Natural killer cell (primary cell): ENCODE measurements at regions not wholly inside any gene's neighbourhood (a gene's known extent, or its start where the extent isn't known, plus 50 kb on each side); places are given as distances from the start of the nearest gene placed in this dataset.

Experiments used
- ATAC-seq, 3 donors: fragments of 150-1000 bp in 2 of 3; fragments of 200-7000 bp in 1 of 3; cut with Tn5 transposase; 1 replicate in 1 of 3; 2 replicates in 2 of 3; pipeline ENCODE4 v1.10.0; 2021; ENCODE audit warnings: mild to moderate bottlenecking in 2 of 3, moderate library complexity in 2 of 3
- DNase-seq, 2 donors: peaks; one replicate each; pipeline versions ENCODE4 v3.0.0 to v3.0.0-alpha.2; 2013 to 2021; ENCODE audit warnings: mixed read lengths in 1 of 2
- H3K27ac ChIP-seq: one replicate; pipeline ENCODE4 v1.5.1; 2013; ENCODE audit warnings: mild to moderate bottlenecking, low read length
- H3K27me3 ChIP-seq: one replicate; pipeline ENCODE4 v1.6.1; 2013; ENCODE audit warnings: low read length; ENCODE audit not compliant: control insufficient read depth, insufficient read depth
- H3K36me3 ChIP-seq: one replicate; pipeline ENCODE4 v1.6.1; 2013; ENCODE audit warnings: low read length; ENCODE audit not compliant: control insufficient read depth, insufficient read depth
- H3K4me1 ChIP-seq: one replicate; pipeline ENCODE4 v1.6.1; 2013; ENCODE audit warnings: low read length; ENCODE audit not compliant: control insufficient read depth, insufficient read depth
- H3K4me3 ChIP-seq: one replicate; pipeline ENCODE4 v1.5.1; 2013; ENCODE audit warnings: low read length
- H3K9me3 ChIP-seq: one replicate; pipeline ENCODE4 v1.6.1; 2013; ENCODE audit warnings: low read length; ENCODE audit not compliant: control insufficient read depth, insufficient read depth
- H3K27ac Mint-ChIP-seq, 2 donors: one replicate each; pipeline ENCODE4 v1.8.0; 2022; ENCODE audit warnings: mild to moderate bottlenecking in 2 of 2, mixed read lengths in 2 of 2, moderate library complexity in 1 of 2
- H3K27me3 Mint-ChIP-seq, 2 donors: one replicate each; pipeline ENCODE4 v1.8.0; 2022; ENCODE audit warnings: low read depth in 2 of 2, mixed read lengths in 2 of 2
- H3K36me3 Mint-ChIP-seq: one replicate; pipeline ENCODE4 v1.8.0; 2022; ENCODE audit warnings: mixed read lengths
- H3K4me1 Mint-ChIP-seq, 2 donors: one replicate each; pipeline ENCODE4 v1.8.0; 2022; ENCODE audit warnings: mixed read lengths in 2 of 2
- H3K4me3 Mint-ChIP-seq: one replicate; pipeline ENCODE4 v1.8.0; 2022; ENCODE audit warnings: mild to moderate bottlenecking, moderate library complexity, mixed read lengths
- H3K9me3 Mint-ChIP-seq, 2 donors: one replicate each; pipeline ENCODE4 v1.8.0; 2022; ENCODE audit warnings: mixed read lengths in 2 of 2
- CTCF ChIP-seq: fragments of 200-600 bp; IDR thresholded peaks from one replicate; pipeline ENCODE4 v1.8.0; 2022; ENCODE audit warnings: antibody characterized with exemption
- WGBS: methylation state at CpG from one replicate; pipeline ENCODE4 v1.1.7; 2013; ENCODE audit warnings: missing lambda C conversion rate; ENCODE audit not compliant: insufficient coverage; 5-methylcytosine and 5-hydroxymethylcytosine counted together
- intact Hi-C: fragments of 100-400 bp; cut with micrococcal nuclease; formaldehyde crosslinking; loops from one replicate; pipeline ENCODE4 v1.14.2; 2022

GRCh38 chr3:177541541-177541940 is 344.3 kb upstream of the TBL1XR1 start:
- Histone ChIP-seq H3K4me1 (peaks cover 19% of the 10 kb centered on the region), H3K27ac (no peak overlapping the region), H3K4me3 (no peak overlapping the region), H3K36me3 (no peaks in the 10 kb centered on the region), H3K9me3 (no peaks in the 10 kb centered on the region), H3K27me3 (no peaks in the 10 kb centered on the region)
- no peaks in the 10 kb centered on the region for H3K9me3 Mint-ChIP-seq
- intact Hi-C loops, result no loop called here
- 96% methylated on average over 4 of the region's 4 CpGs for WGBS
- DNase-seq (no peak), ATAC-seq (no peak)
- TF ChIP-seq CTCF, result no peak
- H3K36me3 Mint-ChIP-seq, result no peaks in the 10 kb centered on the region
- no peak overlapping the region for H3K4me3 Mint-ChIP-seq
- H3K27ac Mint-ChIP-seq, result no peak overlapping the region
- peaks cover 31 to 47% of the 10 kb centered on the region in 2 donors for H3K4me1 Mint-ChIP-seq
- no peaks in the 10 kb centered on the region for H3K27me3 Mint-ChIP-seq

GRCh38 chr3:177545964-177546363 is 348.7 kb upstream of the TBL1XR1 start:
- no peak for TF ChIP-seq CTCF
- 98% methylated on average over 3 of the region's 3 CpGs for WGBS
- no peaks in the 10 kb centered on the region for H3K36me3 Mint-ChIP-seq
- no peaks in the 10 kb centered on the region for H3K9me3 ChIP-seq
- no peaks in the 10 kb centered on the region for H3K36me3 ChIP-seq
- ATAC-seq (no peak), DNase-seq (no peak)
- no peak overlapping the region for H3K27ac Mint-ChIP-seq
- no peaks in the 10 kb centered on the region for H3K27me3 Mint-ChIP-seq
- peaks cover 4% of the 10 kb centered on the region for H3K4me1 ChIP-seq
- H3K4me1 Mint-ChIP-seq, result peaks cover 2 to 10% of the 10 kb centered on the region in 2 donors
- no peaks in the 10 kb centered on the region for H3K27me3 ChIP-seq
- H3K27ac ChIP-seq, result no peak overlapping the region
- no peak overlapping the region for H3K4me3 Mint-ChIP-seq
- no peaks in the 10 kb centered on the region for H3K9me3 Mint-ChIP-seq
- H3K4me3 ChIP-seq, result no peak overlapping the region
- intact Hi-C loops, result no loop called here

- no peaks in the 10 kb centered on the region for H3K36me3 ChIP-seq
- no peak for ATAC-seq
- H3K4me1 Mint-ChIP-seq, result peaks cover 10 to 11% of the 10 kb centered on the region in 2 donors
- H3K4me3 Mint-ChIP-seq, result no peak overlapping the region
- peaks cover 12% of the 10 kb centered on the region for H3K4me1 ChIP-seq
- intact Hi-C loops, result no loop called here
- no peak overlapping the region for H3K4me3 ChIP-seq
- H3K9me3 ChIP-seq, result no peaks in the 10 kb centered on the region
- no peaks in the 10 kb centered on the region for H3K9me3 Mint-ChIP-seq
- H3K36me3 Mint-ChIP-seq, result no peaks in the 10 kb centered on the region
- peak in 1 of 2 donors; percentile 29 for DNase-seq
- no peak for TF ChIP-seq CTCF
- H3K27ac Mint-ChIP-seq, result no peak overlapping the region
- no peak overlapping the region for H3K27ac ChIP-seq
- WGBS, result 86% methylated on average over 4 of the region's 13 CpGs
- no peaks in the 10 kb centered on the region for H3K27me3 ChIP-seq
- H3K27me3 Mint-ChIP-seq, result no peaks in the 10 kb centered on the region
Observed at GRCh38 chr3:177547711-177548350, 350.5 kb upstream of the TBL1XR1 start.

GRCh38 chr3:177550667-177551066 is 353.4 kb upstream of the TBL1XR1 start:
- intact Hi-C loops, result no loop called here
- Histone ChIP-seq H3K27me3 (no peaks in the 10 kb centered on the region), H3K27ac (no peak overlapping the region), H3K4me3 (no peak overlapping the region), H3K4me1 (peaks cover 20% of the 10 kb centered on the region), H3K9me3 (no peaks in the 10 kb centered on the region), H3K36me3 (no peaks in the 10 kb centered on the region)
- no peak for TF ChIP-seq CTCF
- WGBS, result 100% methylated on average over 1 of the region's 1 CpG
- Mint-ChIP-seq H3K4me1 (peaks cover 21 to 22% of the 10 kb centered on the region in 2 donors), H3K27me3 (no peaks in the 10 kb centered on the region), H3K9me3 (no peaks in the 10 kb centered on the region), H3K36me3 (no peaks in the 10 kb centered on the region), H3K27ac (no peak overlapping the region), H3K4me3 (no peak overlapping the region)
- DNase-seq (no peak), ATAC-seq (no peak)
